AG09319 (cell line): ENCODE measurements at regions not wholly inside any gene's neighbourhood (a gene's known extent, or its start where the extent isn't known, plus 50 kb on each side); places are given as distances from the start of the nearest gene placed in this dataset.

ENCODE experiments used
- DNase-seq: peaks from one replicate; pipeline ENCODE4 v3.0.0-alpha.2; 2010; ENCODE audit warnings: low read depth; ENCODE audit errors: extremely low read depth
- TF ChIP-seq, protein P1 (sequence below): IDR thresholded peaks from 2 replicates; pipeline ENCODE4 v1.5.1; 2011; ENCODE audit warnings: low read depth, mild to moderate bottlenecking, inconsistent platforms, low read length, moderate library complexity

GRCh38 chr13:22107549-22107948 is 436.7 kb downstream of the FGF9 start:
- no peak for DNase-seq
- TF ChIP-seq, protein P1, sequence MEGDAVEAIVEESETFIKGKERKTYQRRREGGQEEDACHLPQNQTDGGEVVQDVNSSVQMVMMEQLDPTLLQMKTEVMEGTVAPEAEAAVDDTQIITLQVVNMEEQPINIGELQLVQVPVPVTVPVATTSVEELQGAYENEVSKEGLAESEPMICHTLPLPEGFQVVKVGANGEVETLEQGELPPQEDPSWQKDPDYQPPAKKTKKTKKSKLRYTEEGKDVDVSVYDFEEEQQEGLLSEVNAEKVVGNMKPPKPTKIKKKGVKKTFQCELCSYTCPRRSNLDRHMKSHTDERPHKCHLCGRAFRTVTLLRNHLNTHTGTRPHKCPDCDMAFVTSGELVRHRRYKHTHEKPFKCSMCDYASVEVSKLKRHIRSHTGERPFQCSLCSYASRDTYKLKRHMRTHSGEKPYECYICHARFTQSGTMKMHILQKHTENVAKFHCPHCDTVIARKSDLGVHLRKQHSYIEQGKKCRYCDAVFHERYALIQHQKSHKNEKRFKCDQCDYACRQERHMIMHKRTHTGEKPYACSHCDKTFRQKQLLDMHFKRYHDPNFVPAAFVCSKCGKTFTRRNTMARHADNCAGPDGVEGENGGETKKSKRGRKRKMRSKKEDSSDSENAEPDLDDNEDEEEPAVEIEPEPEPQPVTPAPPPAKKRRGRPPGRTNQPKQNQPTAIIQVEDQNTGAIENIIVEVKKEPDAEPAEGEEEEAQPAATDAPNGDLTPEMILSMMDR: no peak

DNA sequence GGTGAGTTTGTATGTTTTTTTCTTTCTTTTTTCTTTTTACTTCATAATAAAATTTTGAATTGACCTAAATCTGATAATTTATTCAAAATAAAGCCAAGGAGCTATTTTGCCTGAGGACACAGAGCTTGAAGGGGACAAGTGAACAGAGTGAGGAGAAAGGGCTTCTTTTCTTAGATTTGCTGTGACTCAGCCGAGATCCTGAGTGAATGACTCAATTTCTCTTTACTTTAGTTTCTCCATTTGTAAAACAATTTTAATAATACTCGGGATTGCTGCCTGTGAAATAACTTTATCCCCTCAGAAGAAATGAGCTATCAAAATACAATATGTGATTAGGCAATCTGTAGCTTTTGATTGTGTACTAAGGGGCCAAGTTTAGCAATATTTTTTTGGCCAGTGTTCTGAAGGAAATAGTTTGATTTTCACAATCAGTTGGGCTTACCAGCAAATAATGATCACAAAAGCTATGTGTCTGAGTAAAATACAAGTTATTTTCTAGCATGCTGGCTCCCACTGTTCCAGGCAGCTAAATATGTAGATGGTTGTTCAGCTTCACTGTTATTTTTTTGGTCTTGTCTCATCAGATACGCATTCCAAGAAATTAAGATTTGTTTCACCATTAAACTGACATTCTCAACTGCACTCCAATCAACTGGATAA is 437.5 kb downstream of the FGF9 start:
- TF ChIP-seq, protein P1: no peak
- no peak for DNase-seq

DNA sequence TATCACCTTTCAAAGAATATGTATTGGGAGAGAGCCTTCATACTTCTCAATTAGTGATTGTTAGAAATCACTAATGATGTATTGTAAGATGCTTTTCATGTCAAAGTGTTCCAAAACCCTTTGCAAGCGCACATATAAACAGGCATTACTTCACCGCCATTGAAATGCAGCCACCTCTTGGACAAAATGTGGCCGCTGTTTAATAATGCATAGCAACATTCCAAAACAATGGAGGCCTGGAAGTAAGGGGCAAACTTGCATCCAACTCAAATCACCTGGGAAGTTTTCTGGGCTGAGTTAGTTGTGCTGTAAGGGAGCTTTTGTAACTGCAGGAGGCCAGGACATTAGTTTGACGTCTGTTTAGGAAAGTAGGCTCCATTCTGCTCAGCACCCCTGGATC is 438.1 kb downstream of the FGF9 start:
- no peak for DNase-seq
- TF ChIP-seq, protein P1: no peak

DNA sequence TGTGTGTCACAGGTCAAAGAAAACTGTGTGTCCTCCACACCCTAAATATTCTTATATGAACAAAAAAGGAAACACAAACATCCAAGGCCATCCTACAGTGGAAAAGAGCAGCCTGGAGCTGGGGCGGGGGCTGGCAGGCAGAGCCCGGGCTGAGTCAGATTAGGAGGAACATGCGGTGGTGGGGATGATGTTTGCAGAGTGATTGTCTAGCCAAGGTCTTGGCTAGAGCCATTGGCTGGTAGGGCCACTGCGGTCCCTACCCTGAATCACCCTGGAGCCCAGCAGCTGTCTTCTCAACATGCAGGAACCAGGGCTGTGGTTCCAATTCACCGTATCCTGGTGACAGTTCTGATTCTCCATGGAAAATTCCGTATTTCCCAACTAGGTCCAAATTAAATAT is 439.5 kb downstream of the FGF9 start:
- TF ChIP-seq, protein P1: no peak
- no peak for DNase-seq

- no peak for DNase-seq
- TF ChIP-seq, protein P1: no peak
Measured at GRCh38 chr13:22111152-22111783, 440.4 kb downstream of the FGF9 start.

GRCh38 chr13:22111961-22112360 is 441.1 kb downstream of the FGF9 start:
- DNase-seq: no peak
- TF ChIP-seq, protein P1: no peak

GRCh38 chr13:22112956-22113745 is 442.3 kb downstream of the FGF9 start:
- no peak for DNase-seq

More at GRCh38 chr13:22112956-22113745, 442.3 kb downstream of the FGF9 start:
- TF ChIP-seq, protein P1: no peak
